Upper lobe of left lung (tissue), 6 donors: ENCODE measurements at regions not wholly inside any gene's neighbourhood (a gene's known extent, or its start where the extent isn't known, plus 50 kb on each side); places are given as distances from the start of the nearest gene placed in this dataset.

Experiments used
- ATAC-seq, 2 donors: fragments of 200-7000 bp; cut with Tn5 transposase; one replicate each; pipeline ENCODE4 v1.9.1; 2022; ENCODE audit warnings: mild to moderate bottlenecking in 2 of 2, moderate library complexity in 2 of 2; ENCODE audit not compliant: low FRiP score in 2 of 2
- DNase-seq, 2 donors: peaks; one replicate each; pipeline ENCODE4 v3.0.0-alpha.2; 2019 to 2020
- H3K27ac ChIP-seq, 4 donors: fragments of 200-600 bp; sonication (generic); one replicate each; pipeline ENCODE4 v1.5.1; 2016 to 2019
- H3K27me3 ChIP-seq, 4 donors: fragments of 200-600 bp; sonication (generic); one replicate each; pipeline ENCODE4 v1.5.1; 2017 to 2019
- H3K36me3 ChIP-seq, 4 donors: fragments of 200-600 bp; sonication (generic); one replicate each; pipeline ENCODE4 v1.5.1; 2016 to 2019
- H3K4me1 ChIP-seq, 4 donors: fragments of 200-600 bp; sonication (generic); one replicate each; pipeline ENCODE4 v1.5.1; 2018 to 2019
- H3K4me3 ChIP-seq, 4 donors: fragments of 200-600 bp; sonication (generic); one replicate each; pipeline ENCODE4 v1.5.1; 2017 to 2019; ENCODE audit warnings: mild to moderate bottlenecking in 2 of 4, moderate library complexity in 1 of 4
- H3K9me3 ChIP-seq, 4 donors: fragments of 200-600 bp; sonication (generic); one replicate each; pipeline ENCODE4 v1.5.1; 2018 to 2019
- CTCF ChIP-seq, 6 experiments: fragments of 450-650 bp in 4 of 6; fragments of 200-600 bp in 2 of 6; sonication (generic) in 2 of 6; IDR thresholded peaks; one replicate each; pipeline ENCODE4 v1.5.1; 2016 to 2019; ENCODE audit warnings: antibody characterized with exemption in 6 of 6
- EP300 ChIP-seq, 4 donors: sonication (generic); formaldehyde crosslinking; IDR thresholded peaks; one replicate each; pipeline ENCODE4 v1.5.1; 2017; ENCODE audit warnings: antibody characterized with exemption in 4 of 4, control low read depth in 2 of 4
- POLR2A ChIP-seq, 4 donors: fragments of 450-650 bp; IDR thresholded peaks; one replicate each; pipeline ENCODE4 v1.5.1; 2016 to 2017; ENCODE audit warnings: antibody characterized with exemption in 4 of 4, mild to moderate bottlenecking in 2 of 4
- POLR2AphosphoS5 ChIP-seq, 2 donors: sonication (generic); formaldehyde crosslinking; IDR thresholded peaks; one replicate each; pipeline ENCODE4 v1.5.1; 2017; ENCODE audit warnings: antibody characterized with exemption in 2 of 2
- WGBS, 2 donors: methylation state at CpG; one replicate each; pipeline ENCODE4 v1.1.5; 2017 to 2018; 5-methylcytosine and 5-hydroxymethylcytosine counted together
- donor health status: DM: no; HTN: no; CAD: no; lungs with moderate emphysema.
- donor health status: DM: no; HTN: yes; CAD: no; lungs with severe emphysema.

DNA sequence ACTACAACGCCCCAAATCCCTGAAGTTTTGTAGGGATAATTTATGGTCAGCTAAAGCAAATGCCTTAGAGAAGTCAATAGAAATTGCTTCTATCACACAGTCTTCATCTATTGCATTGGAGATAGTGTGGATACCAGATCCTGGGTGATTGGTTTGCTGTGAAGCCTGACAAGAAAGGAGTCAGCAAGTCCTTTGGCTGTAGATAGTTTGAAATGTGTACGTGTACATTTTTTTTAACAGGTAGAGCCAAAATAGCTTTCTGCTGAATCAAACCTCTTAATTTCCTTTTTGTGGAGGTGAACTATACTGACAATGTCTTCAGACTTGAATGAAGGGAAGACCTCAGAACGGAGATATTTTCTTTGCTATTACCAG, 312.3 kb downstream of the ZBBX start:
- no peak overlapping the region for H3K4me3 ChIP-seq
- TF ChIP-seq POLR2A (IDR thresholded peaks at IDR 0.05) (no peak), POLR2AphosphoS5 (IDR thresholded peaks at IDR 0.05) (no peak), EP300 (IDR thresholded peaks at IDR 0.05) (no peak), CTCF (IDR thresholded peaks at IDR 0.05) (no peak)
- DNase-seq (no peak), ATAC-seq (no peak)
- WGBS, 2 donors = 63 to 68% methylated on average over 3 of the region's 3 CpGs
- no peaks in the 10 kb centered on the region for H3K9me3 ChIP-seq
- H3K27me3 ChIP-seq = no peaks in the 10 kb centered on the region
- H3K27ac ChIP-seq = no peak overlapping the region
- no peaks in the 10 kb centered on the region for H3K36me3 ChIP-seq
- no peaks in the 10 kb centered on the region for H3K4me1 ChIP-seq

DNA sequence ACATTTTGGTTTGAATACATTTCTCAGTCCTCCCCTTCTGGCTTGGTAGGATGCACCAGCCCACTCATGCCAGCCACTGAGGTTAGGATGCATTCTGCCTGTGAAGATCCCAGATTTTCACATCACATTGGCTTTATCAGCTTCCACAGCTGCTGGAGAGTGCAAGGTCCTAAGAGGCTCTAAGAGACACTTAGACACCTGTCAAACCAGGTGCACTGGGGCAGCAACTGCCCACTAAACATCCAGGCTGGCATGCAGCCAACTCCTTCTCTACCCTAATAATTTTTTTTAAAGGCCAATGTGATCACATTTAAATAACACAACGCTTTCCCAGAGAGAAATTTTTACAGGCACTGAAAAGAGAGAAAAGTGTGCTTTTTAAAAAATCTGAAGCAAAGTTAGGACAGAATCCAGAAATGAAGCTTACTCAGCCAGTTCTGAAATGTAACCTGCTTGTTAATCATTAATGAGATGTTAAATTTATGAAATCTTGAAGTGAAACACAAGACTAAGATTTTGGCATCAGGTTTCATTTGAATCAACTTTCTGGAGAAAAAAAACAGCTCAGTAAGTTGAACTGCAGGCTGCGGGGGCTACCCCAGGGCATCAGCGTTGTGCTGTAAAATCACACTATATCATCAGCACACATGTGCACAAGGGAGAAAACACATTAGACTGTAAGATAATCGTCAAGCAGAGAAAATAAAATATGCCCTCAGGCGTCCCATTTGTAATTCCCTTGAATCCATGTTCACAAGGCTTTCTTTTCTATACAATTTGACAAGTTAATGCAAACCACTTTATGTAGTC, 312.9 kb downstream of the ZBBX start:
- Histone ChIP-seq H3K36me3 (no peaks in the 10 kb centered on the region), H3K4me1 (no peaks in the 10 kb centered on the region), H3K27me3 (no peaks in the 10 kb centered on the region), H3K9me3 (no peaks in the 10 kb centered on the region), H3K27ac (no peak overlapping the region), H3K4me3 (no peak overlapping the region)
- no peak for DNase-seq
- WGBS, 2 donors = 37 to 47% methylated on average over 5 of the region's 5 CpGs
- ATAC-seq = peak in 1 of 2 donors; percentile 61
- TF ChIP-seq EP300 (IDR thresholded peaks at IDR 0.05) (no peak), POLR2A (IDR thresholded peaks at IDR 0.05) (no peak), POLR2AphosphoS5 (IDR thresholded peaks at IDR 0.05) (no peak), CTCF (IDR thresholded peaks at IDR 0.05) (no peak)

- DNase-seq (no peak), ATAC-seq (no peak)
- TF ChIP-seq POLR2AphosphoS5 (IDR thresholded peaks at IDR 0.05) = no peak
- no peak for TF ChIP-seq EP300 (IDR thresholded peaks at IDR 0.05)
- no peak for TF ChIP-seq CTCF (IDR thresholded peaks at IDR 0.05)
- TF ChIP-seq POLR2A (IDR thresholded peaks at IDR 0.05) = no peak
- Histone ChIP-seq H3K4me1 (no peaks in the 10 kb centered on the region), H3K36me3 (no peaks in the 10 kb centered on the region), H3K9me3 (no peaks in the 10 kb centered on the region), H3K27me3 (no peaks in the 10 kb centered on the region), H3K4me3 (no peak overlapping the region), H3K27ac (no peak overlapping the region)
- WGBS, 2 donors = 76 to 88% methylated on average over 1 of the region's 1 CpG
Observed at GRCh38 chr3:167057581-167057980, 322.5 kb downstream of the ZBBX start.

DNA sequence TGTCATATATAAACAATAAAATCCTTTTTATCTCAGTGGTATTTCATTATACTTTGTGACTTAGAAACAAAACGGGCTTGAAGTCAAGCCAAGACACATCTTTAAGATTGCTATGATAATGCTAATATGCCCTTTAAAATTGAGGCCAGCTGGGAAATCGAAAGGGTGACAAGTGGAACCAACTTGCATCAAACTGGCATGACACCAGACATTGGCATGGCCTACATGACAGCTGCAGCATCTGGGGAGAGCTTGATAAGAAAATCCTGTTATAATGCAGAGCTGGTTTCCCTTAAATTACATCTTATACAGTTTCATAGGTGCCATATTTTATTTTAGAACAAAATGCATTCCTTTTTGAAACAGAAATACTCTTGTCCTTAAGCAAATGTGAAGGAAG, 325.2 kb downstream of the ZBBX start:
- no peak overlapping the region for H3K4me3 ChIP-seq
- no peaks in the 10 kb centered on the region for H3K4me1 ChIP-seq
- TF ChIP-seq POLR2A (IDR thresholded peaks at IDR 0.05) (no peak), POLR2AphosphoS5 (IDR thresholded peaks at IDR 0.05) (no peak), EP300 (IDR thresholded peaks at IDR 0.05) (no peak), CTCF (IDR thresholded peaks at IDR 0.05) (no peak)
- H3K27me3 ChIP-seq = no peaks in the 10 kb centered on the region
- ATAC-seq (no peak), DNase-seq (no peak)
- H3K27ac ChIP-seq = no peak overlapping the region
- no peaks in the 10 kb centered on the region for H3K9me3 ChIP-seq
- 51 to 52% methylated on average over 2 of the region's 2 CpGs for WGBS, 2 donors
- no peaks in the 10 kb centered on the region for H3K36me3 ChIP-seq

DNA sequence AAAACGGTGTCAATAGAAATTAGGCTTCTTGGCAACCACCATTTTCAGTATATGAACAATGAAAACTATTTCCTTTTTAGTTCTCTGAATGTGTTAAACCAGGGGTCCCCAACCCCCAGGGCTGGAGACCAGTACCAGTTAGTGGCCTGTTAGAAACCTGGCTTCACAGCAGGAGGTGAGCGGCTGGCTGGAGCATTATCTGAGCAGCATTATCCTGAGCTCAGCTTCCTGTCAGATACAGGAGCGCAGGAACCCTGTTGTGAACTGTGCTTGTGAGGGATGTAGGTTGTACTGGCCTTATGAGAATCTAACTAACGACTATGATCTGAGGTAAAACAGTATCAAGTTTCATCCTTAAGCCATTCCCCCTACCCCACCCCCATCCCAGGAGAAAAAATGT, 328.7 kb downstream of the ZBBX start:
- ATAC-seq (no peak), DNase-seq (no peak)
- Histone ChIP-seq H3K27me3 (no peaks in the 10 kb centered on the region), H3K4me3 (no peak overlapping the region), H3K9me3 (no peaks in the 10 kb centered on the region), H3K4me1 (no peaks in the 10 kb centered on the region), H3K27ac (no peak overlapping the region), H3K36me3 (no peaks in the 10 kb centered on the region)
- TF ChIP-seq CTCF (IDR thresholded peaks at IDR 0.05) (no peak), POLR2A (IDR thresholded peaks at IDR 0.05) (no peak), EP300 (IDR thresholded peaks at IDR 0.05) (no peak), POLR2AphosphoS5 (IDR thresholded peaks at IDR 0.05) (no peak)
- WGBS, 2 donors = 69 to 77% methylated on average over 4 of the region's 4 CpGs
